Neuronal stem cell (in vitro differentiated cells): ENCODE measurements at regions not wholly inside any gene's neighbourhood (a gene's known extent, or its start where the extent isn't known, plus 50 kb on each side); places are given as distances from the start of the nearest gene placed in this dataset.
A peak's percentile ranks its signal among the peaks of the same experiment; 100 is the strongest.

Experiments
- DNase-seq: peaks from one replicate; pipeline ENCODE4 v3.0.0-alpha.2; 2013; ENCODE audit warnings: low spot score
- H2AFZ ChIP-seq: one replicate; pipeline ENCODE4 v1.6.1; 2013; ENCODE audit warnings: mild to moderate bottlenecking, low read length, inconsistent platforms
- H2AK5ac ChIP-seq: 2 replicates; pipeline ENCODE4 v1.6.1; 2013; ENCODE audit warnings: low read depth, mild to moderate bottlenecking, inconsistent platforms, low read length, moderate library complexity, mixed read lengths
- H2BK120ac ChIP-seq: 2 replicates; pipeline ENCODE4 v1.6.1; 2013; ENCODE audit warnings: low read depth, mild to moderate bottlenecking, inconsistent platforms, low read length, moderate library complexity, mixed read lengths
- H2BK12ac ChIP-seq: one replicate; pipeline ENCODE4 v1.6.1; 2013; ENCODE audit warnings: low read length, inconsistent platforms
- H2BK15ac ChIP-seq: 2 replicates; pipeline ENCODE4 v1.6.1; 2013; ENCODE audit warnings: mild to moderate bottlenecking, low read length, inconsistent platforms, mixed read lengths
- H2BK5ac ChIP-seq: one replicate; pipeline ENCODE4 v1.6.1; 2013; ENCODE audit warnings: inconsistent platforms, mild to moderate bottlenecking, low read length, moderate library complexity
- H3K14ac ChIP-seq: one replicate; pipeline ENCODE4 v1.6.1; 2013; ENCODE audit warnings: low read length, inconsistent platforms
- H3K18ac ChIP-seq: 2 replicates; pipeline ENCODE4 v1.6.1; 2013; ENCODE audit warnings: low read length, inconsistent platforms
- H3K23ac ChIP-seq: 2 replicates; pipeline ENCODE4 v1.6.1; 2013; ENCODE audit warnings: low read depth, mild to moderate bottlenecking, mixed read lengths, low read length, inconsistent platforms; ENCODE audit not compliant: poor library complexity
- H3K27ac ChIP-seq: replicated peaks from 3 replicates; pipeline ENCODE4 v1.5.1; 2013; ENCODE audit warnings: low read length, inconsistent platforms
- H3K27me3 ChIP-seq, 3 experiments: 2 replicates each; pipeline ENCODE4 v1.6.1; 2013; ENCODE audit warnings: low read length in 3 of 3, mild to moderate bottlenecking in 2 of 3, inconsistent platforms in 1 of 3, low read depth in 1 of 3, mixed read lengths in 1 of 3, moderate library complexity in 1 of 3; ENCODE audit not compliant: control insufficient read depth in 3 of 3, insufficient read depth in 3 of 3
- H3K36me3 ChIP-seq, 2 donors: replicated peaks in 1 of 2; 2 replicates each; pipeline ENCODE4 v1.6.1; 2013; ENCODE audit warnings: low read length in 2 of 2; ENCODE audit not compliant: control insufficient read depth in 2 of 2, insufficient read depth in 2 of 2
- H3K4ac ChIP-seq: 2 replicates; pipeline ENCODE4 v1.6.1; 2013; ENCODE audit warnings: inconsistent platforms, mild to moderate bottlenecking, low read length, moderate library complexity
- H3K4me1 ChIP-seq, 2 donors: 1 replicate in 1 of 2; 2 replicates in 1 of 2; pipeline ENCODE4 v1.6.1; 2013; ENCODE audit warnings: low read length in 2 of 2, low read depth in 1 of 2; ENCODE audit not compliant: control insufficient read depth in 2 of 2, insufficient read depth in 1 of 2
- H3K4me2 ChIP-seq: one replicate; pipeline ENCODE4 v1.6.1; 2013; ENCODE audit warnings: mild to moderate bottlenecking, low read length, inconsistent platforms; ENCODE audit not compliant: insufficient read depth, poor library complexity, severe bottlenecking
- H3K4me3 ChIP-seq, 2 donors: 2 replicates each; pipeline ENCODE4 v1.5.1; 2013; ENCODE audit warnings: low read length in 2 of 2, mild to moderate bottlenecking in 2 of 2, inconsistent platforms in 1 of 2, moderate library complexity in 1 of 2
- H3K79me1 ChIP-seq: one replicate; pipeline ENCODE4 v1.6.1; 2013; ENCODE audit warnings: low read depth, mild to moderate bottlenecking, inconsistent platforms, low read length, moderate library complexity
- H3K9ac ChIP-seq: one replicate; pipeline ENCODE4 v1.6.1; 2013; ENCODE audit warnings: mild to moderate bottlenecking, low read depth, low read length, inconsistent platforms; ENCODE audit not compliant: poor library complexity
- H3K9me3 ChIP-seq, 2 donors: replicated peaks in 1 of 2; 2 replicates each; pipeline versions ENCODE3 to v1.6.1; 2013; ENCODE audit warnings: low read length in 2 of 2, mild to moderate bottlenecking in 2 of 2, inconsistent platforms in 1 of 2, low read depth in 1 of 2, mixed read lengths in 1 of 2, moderate library complexity in 1 of 2; ENCODE audit not compliant: control insufficient read depth in 2 of 2, insufficient read depth in 1 of 2
- H4K8ac ChIP-seq: one replicate; pipeline ENCODE4 v1.6.1; 2013; ENCODE audit warnings: low read depth, mild to moderate bottlenecking, inconsistent platforms, low read length, moderate library complexity
- H4K91ac ChIP-seq: one replicate; pipeline ENCODE4 v1.6.1; 2013; ENCODE audit warnings: low read length, low read depth, mild to moderate bottlenecking, inconsistent platforms; ENCODE audit not compliant: poor library complexity
- WGBS, 2 donors: extraction: QIAGEN DNeasy Blood & Tissue Kit; methylation state at CpG; one replicate each; pipeline ENCODE4 v1.1.7; 2013; ENCODE audit warnings: missing lambda C conversion rate in 2 of 2, mixed read lengths in 1 of 2; ENCODE audit not compliant: insufficient read length in 2 of 2, insufficient replicate concordance in 1 of 2; ENCODE audit errors: extremely low coverage in 2 of 2; 5-methylcytosine and 5-hydroxymethylcytosine counted together

DNA sequence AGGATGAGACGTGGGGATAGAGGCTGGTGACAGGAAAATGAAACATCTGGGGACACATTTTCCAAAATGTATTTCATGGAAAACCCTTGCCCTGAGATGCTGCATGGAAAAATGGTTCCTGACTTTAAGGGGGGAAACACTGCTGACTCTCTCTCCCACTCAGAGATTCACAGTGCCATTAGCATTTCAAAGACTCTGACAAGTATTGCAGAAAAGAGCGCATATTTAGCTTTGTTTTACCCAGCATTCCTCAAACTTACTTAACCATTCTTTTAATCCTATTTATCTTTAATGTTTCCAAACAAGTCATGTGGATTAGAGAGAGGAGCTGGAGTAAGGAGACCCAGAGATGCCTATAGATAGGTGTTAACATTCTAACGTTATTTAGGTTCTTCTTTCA is 141.8 kb upstream of the DYRK2 start:
- DNase-seq, result no peak
- Histone ChIP-seq H2AK5ac (no peak overlapping the region), H2BK5ac (no peak overlapping the region), H4K91ac (no peak overlapping the region), H3K4me1 (peaks cover 2 to 4% of the 10 kb centered on the region in 2 donors), H3K9ac (no peak overlapping the region), H3K18ac (no peak overlapping the region), H3K27me3 (no peaks in the 10 kb centered on the region), H3K9me3 (no peaks in the 10 kb centered on the region), H2BK12ac (no peak overlapping the region), H3K4me3 (no peak overlapping the region), H3K27ac (no peak overlapping the region), H2BK15ac (no peak overlapping the region), H2BK120ac (no peak overlapping the region), H2AFZ (peak overlapping the region; percentile 63), H3K79me1 (no peaks in the 10 kb centered on the region), H3K4ac (no peak overlapping the region), H3K36me3 (no peaks in the 10 kb centered on the region), H3K23ac (no peak overlapping the region), H3K4me2 (no peak overlapping the region), H3K14ac (no peak overlapping the region), H4K8ac (no peak overlapping the region)
- WGBS, 2 donors, result no CpG with 5 or more reads among the region's 3 CpGs

DNA sequence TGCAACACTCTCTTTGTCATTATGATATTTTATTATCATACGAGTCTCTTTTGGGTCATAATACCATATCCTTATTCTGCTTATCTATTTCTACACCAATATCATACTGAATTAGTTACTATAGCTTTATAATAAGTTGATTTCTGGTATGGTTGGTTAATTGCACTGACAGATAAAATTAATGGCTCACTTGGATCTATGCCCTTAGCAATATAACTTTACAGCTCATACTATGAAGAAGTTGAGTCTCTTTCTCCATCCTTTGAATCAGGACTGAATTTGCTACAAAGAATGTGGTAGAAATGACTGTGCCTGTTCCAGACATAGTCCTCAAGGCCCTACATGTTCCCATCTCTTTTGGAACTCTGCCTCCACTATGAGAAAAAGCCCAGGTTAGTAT is 139.7 kb upstream of the DYRK2 start:
- Histone ChIP-seq H4K91ac (no peak overlapping the region), H3K23ac (no peak overlapping the region), H3K4me1 (peaks cover 2 to 4% of the 10 kb centered on the region in 2 donors), H4K8ac (no peak overlapping the region), H3K27me3 (peaks cover 0 to 4% (median 0%) of the 10 kb centered on the region in 3 experiments), H2BK120ac (no peak overlapping the region), H2BK12ac (no peak overlapping the region), H3K9me3 (no peaks in the 10 kb centered on the region), H2BK5ac (no peak overlapping the region), H2BK15ac (no peak overlapping the region), H3K14ac (no peak overlapping the region), H3K36me3 (no peaks in the 10 kb centered on the region), H3K9ac (no peak overlapping the region), H3K27ac (no peak overlapping the region), H2AK5ac (no peak overlapping the region), H3K4me3 (no peak overlapping the region), H3K4ac (no peak overlapping the region), H3K79me1 (no peaks in the 10 kb centered on the region), H3K4me2 (no peak overlapping the region), H3K18ac (no peak overlapping the region), H2AFZ (no peak overlapping the region)
- no peak for DNase-seq
- no CpG with 5 or more reads among the region's 1 CpG for WGBS, 2 donors

DNA sequence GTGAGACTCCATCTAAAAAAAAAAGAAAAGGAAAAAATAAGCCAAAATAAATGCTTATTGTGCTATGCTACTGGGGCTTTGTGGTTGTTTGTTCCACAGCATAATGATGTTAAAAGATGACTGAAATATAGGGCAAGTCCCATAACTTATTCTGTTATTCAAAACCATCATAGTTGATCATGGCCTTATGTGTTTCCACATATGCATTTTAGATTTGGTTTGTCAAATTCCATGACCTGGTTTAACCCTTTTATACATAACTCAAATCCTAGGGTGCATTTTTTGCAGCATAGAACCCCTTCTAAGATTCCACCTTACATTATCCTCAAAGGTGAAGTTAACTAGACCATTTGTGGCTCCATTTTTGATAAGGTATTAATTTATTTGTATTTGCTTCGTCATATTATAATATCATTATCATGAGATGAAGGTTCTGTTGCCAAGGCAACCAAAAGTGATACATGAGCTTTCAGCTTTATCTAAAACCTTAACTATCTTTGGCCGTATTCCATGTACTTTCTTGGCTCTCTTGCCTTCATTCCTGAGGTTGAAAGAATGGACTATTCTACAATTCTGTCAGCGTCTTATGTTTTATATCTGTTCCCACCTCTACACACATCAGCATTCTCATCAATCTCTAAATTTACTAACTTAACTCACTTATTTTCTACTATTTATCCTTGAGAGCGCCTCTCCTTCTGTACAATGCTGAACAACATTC is 138.7 kb upstream of the DYRK2 start:
- no peak overlapping the region for H3K27ac ChIP-seq
- no peak overlapping the region for H4K91ac ChIP-seq
- 100% methylated on average over 1 of the region's 4 CpGs; no CpG with 5 or more reads in 1 of the 2 donors for WGBS, 2 donors
- H3K4me2 ChIP-seq, result no peak overlapping the region
- H4K8ac ChIP-seq, result no peak overlapping the region
- H3K18ac ChIP-seq, result no peak overlapping the region
- H2AFZ ChIP-seq, result no peak overlapping the region
- H2BK15ac ChIP-seq, result no peak overlapping the region
- H2BK120ac ChIP-seq, result no peak overlapping the region
- no peaks in the 10 kb centered on the region for H3K9me3 ChIP-seq
- no peak overlapping the region for H3K4me3 ChIP-seq
- H3K9ac ChIP-seq, result no peak overlapping the region
- H3K27me3 ChIP-seq, result peaks cover 0 to 4% (median 0%) of the 10 kb centered on the region in 3 experiments
- H3K4me1 ChIP-seq, result peaks cover 2 to 4% of the 10 kb centered on the region in 2 donors
- no peak overlapping the region for H2BK5ac ChIP-seq
- H3K36me3 ChIP-seq, result no peaks in the 10 kb centered on the region
- H3K79me1 ChIP-seq, result no peaks in the 10 kb centered on the region
- no peak overlapping the region for H3K14ac ChIP-seq
- no peak overlapping the region for H3K4ac ChIP-seq
- H3K23ac ChIP-seq, result no peak overlapping the region
- no peak overlapping the region for H2AK5ac ChIP-seq
- no peak for DNase-seq
- no peak overlapping the region for H2BK12ac ChIP-seq

- Histone ChIP-seq H4K91ac (no peak overlapping the region), H2BK15ac (no peak overlapping the region), H2BK12ac (no peak overlapping the region), H2AFZ (no peak overlapping the region), H3K79me1 (no peaks in the 10 kb centered on the region), H3K27me3 (peaks cover 0 to 4% (median 0%) of the 10 kb centered on the region in 3 experiments), H3K4ac (no peak overlapping the region), H3K18ac (no peak overlapping the region), H3K14ac (no peak overlapping the region), H3K23ac (no peak overlapping the region), H3K4me3 (no peak overlapping the region), H3K9ac (no peak overlapping the region), H2BK5ac (no peak overlapping the region), H2AK5ac (no peak overlapping the region), H4K8ac (no peak overlapping the region), H3K4me1 (no peaks in the 10 kb centered on the region), H3K36me3 (no peaks in the 10 kb centered on the region), H3K9me3 (no peaks in the 10 kb centered on the region), H3K4me2 (no peak overlapping the region), H2BK120ac (no peak overlapping the region), H3K27ac (no peak overlapping the region)
- no peak for DNase-seq
Observed at GRCh38 chr12:67512061-67512460, 136.5 kb upstream of the DYRK2 start.
